ENCODE measurements at regions not wholly inside any gene's neighbourhood (a gene's known extent, or its start where the extent isn't known, plus 50 kb on each side); places are given as distances from the start of the nearest gene placed in this dataset.
"Not testable (repeated sequence)": the region's sequence is repeated elsewhere in the genome, so short reads cannot be mapped to it uniquely, and the experiment has no call there.

GRCh38 chr4:31190671-31191070 is 470.5 kb downstream of the PCDH7 start:
- Histone ChIP-seq H2AFZ (no peak overlapping the region), H3K36me3 (ENCODE audit: control insufficient read depth, insufficient read depth, low read length) (no peaks in the 10 kb centered on the region), H3K27me3 (ENCODE audit: control insufficient read depth, insufficient read depth, low read length) (no peaks in the 10 kb centered on the region), H3K27ac (no peak overlapping the region), H3K9ac (no peak overlapping the region), H3K9me3 (ENCODE audit: control insufficient read depth, low read length) (no peaks in the 10 kb centered on the region), H3K4me3 (ENCODE audit: low read depth, low read length) (no peak overlapping the region), H3K4me2 (ENCODE audit: low read length) (no peak overlapping the region), H3K4me1 (no peaks in the 10 kb centered on the region), H3K79me2 (no peaks in the 10 kb centered on the region)
- TF ChIP-seq, protein P1, sequence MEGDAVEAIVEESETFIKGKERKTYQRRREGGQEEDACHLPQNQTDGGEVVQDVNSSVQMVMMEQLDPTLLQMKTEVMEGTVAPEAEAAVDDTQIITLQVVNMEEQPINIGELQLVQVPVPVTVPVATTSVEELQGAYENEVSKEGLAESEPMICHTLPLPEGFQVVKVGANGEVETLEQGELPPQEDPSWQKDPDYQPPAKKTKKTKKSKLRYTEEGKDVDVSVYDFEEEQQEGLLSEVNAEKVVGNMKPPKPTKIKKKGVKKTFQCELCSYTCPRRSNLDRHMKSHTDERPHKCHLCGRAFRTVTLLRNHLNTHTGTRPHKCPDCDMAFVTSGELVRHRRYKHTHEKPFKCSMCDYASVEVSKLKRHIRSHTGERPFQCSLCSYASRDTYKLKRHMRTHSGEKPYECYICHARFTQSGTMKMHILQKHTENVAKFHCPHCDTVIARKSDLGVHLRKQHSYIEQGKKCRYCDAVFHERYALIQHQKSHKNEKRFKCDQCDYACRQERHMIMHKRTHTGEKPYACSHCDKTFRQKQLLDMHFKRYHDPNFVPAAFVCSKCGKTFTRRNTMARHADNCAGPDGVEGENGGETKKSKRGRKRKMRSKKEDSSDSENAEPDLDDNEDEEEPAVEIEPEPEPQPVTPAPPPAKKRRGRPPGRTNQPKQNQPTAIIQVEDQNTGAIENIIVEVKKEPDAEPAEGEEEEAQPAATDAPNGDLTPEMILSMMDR (IDR thresholded peaks at IDR 0.05): no peak

GRCh38 chr4:31192341-31192740 is 472.2 kb downstream of the PCDH7 start:
- Histone ChIP-seq H3K9ac (no peak overlapping the region), H3K27ac (no peak overlapping the region), H3K4me2 (ENCODE audit: low read length) (no peak overlapping the region), H3K27me3 (ENCODE audit: control insufficient read depth, insufficient read depth, low read length) (no peaks in the 10 kb centered on the region), H2AFZ (no peak overlapping the region), H3K9me3 (ENCODE audit: control insufficient read depth, low read length) (no peaks in the 10 kb centered on the region), H3K36me3 (ENCODE audit: control insufficient read depth, insufficient read depth, low read length) (no peaks in the 10 kb centered on the region), H3K4me3 (ENCODE audit: low read depth, low read length) (no peak overlapping the region), H3K4me1 (no peaks in the 10 kb centered on the region), H3K79me2 (no peaks in the 10 kb centered on the region)
- TF ChIP-seq, protein P1 (IDR thresholded peaks at IDR 0.05): no peak

GRCh38 chr4:31193521-31193920 is 473.4 kb downstream of the PCDH7 start:
- Histone ChIP-seq H3K27me3 (ENCODE audit: control insufficient read depth, insufficient read depth, low read length) (no peaks in the 10 kb centered on the region), H3K4me2 (ENCODE audit: low read length) (no peak overlapping the region), H3K27ac (no peak overlapping the region), H3K9ac (no peak overlapping the region), H3K79me2 (no peaks in the 10 kb centered on the region), H3K4me3 (ENCODE audit: low read depth, low read length) (no peak overlapping the region), H2AFZ (no peak overlapping the region), H3K4me1 (no peaks in the 10 kb centered on the region), H3K36me3 (ENCODE audit: control insufficient read depth, insufficient read depth, low read length) (no peaks in the 10 kb centered on the region), H3K9me3 (ENCODE audit: control insufficient read depth, low read length) (no peaks in the 10 kb centered on the region)
- TF ChIP-seq, protein P1 (IDR thresholded peaks at IDR 0.05): no peak

DNA sequence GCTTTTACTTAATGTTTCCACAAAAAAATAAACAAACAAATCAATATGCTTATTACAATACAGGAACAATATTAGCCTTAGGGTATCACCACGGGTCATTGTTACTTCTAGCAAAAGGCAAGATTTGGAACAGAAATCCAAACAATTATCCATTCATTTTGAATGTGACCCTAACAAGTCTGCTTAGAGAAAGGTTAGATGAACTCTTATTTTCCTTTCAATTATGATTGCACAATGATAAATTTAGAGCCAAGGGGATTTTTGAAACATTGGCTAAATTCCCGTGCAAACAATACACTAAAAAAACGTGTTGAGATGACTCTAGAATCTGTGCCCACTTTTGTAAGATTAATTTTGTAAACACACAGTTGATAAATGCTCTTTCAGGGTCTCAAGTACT is 474.7 kb downstream of the PCDH7 start:
- H3K4me1 ChIP-seq: no peaks in the 10 kb centered on the region
- no peak overlapping the region for H3K4me3 ChIP-seq (ENCODE audit: low read depth, low read length)
- H3K36me3 ChIP-seq (ENCODE audit: control insufficient read depth, insufficient read depth, low read length): no peaks in the 10 kb centered on the region
- H3K4me2 ChIP-seq (ENCODE audit: low read length): no peak overlapping the region
- H2AFZ ChIP-seq: no peak overlapping the region
- no peak overlapping the region for H3K9ac ChIP-seq
- H3K27ac ChIP-seq: no peak overlapping the region
- no peaks in the 10 kb centered on the region for H3K79me2 ChIP-seq
- TF ChIP-seq, protein P1 (IDR thresholded peaks at IDR 0.05): no peak
- H3K27me3 ChIP-seq (ENCODE audit: control insufficient read depth, insufficient read depth, low read length): no peaks in the 10 kb centered on the region
- H3K9me3 ChIP-seq (ENCODE audit: control insufficient read depth, low read length): no peaks in the 10 kb centered on the region

DNA sequence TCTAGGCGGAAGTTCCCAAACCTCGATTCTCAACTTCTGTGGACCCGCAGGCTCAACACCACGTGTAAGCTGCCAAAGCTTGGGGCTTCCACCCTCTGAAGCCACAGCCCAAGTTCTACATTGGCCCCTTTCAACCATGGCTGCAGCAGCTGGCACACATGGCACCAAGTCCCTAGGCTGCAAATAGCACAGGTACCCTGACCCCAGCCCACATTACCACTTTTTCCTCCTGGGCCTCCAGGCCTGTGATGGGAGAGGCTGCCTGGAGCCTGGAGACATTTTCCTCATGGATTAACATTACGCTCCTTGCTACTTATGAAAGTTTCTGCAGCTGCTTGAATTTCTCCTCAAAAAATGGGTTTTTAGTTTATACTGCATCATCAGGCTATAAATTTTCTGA is 479.5 kb downstream of the PCDH7 start:
- TF ChIP-seq, protein P1 (IDR thresholded peaks at IDR 0.05): no peak
- no peak overlapping the region for H2AFZ ChIP-seq
- no peaks in the 10 kb centered on the region for H3K36me3 ChIP-seq (ENCODE audit: control insufficient read depth, insufficient read depth, low read length)
- no peaks in the 10 kb centered on the region for H3K9me3 ChIP-seq (ENCODE audit: control insufficient read depth, low read length)
- H3K27me3 ChIP-seq (ENCODE audit: control insufficient read depth, insufficient read depth, low read length): no peaks in the 10 kb centered on the region
- no peak overlapping the region for H3K9ac ChIP-seq
- no peak overlapping the region for H3K27ac ChIP-seq
- H3K4me1 ChIP-seq: no peaks in the 10 kb centered on the region
- H3K4me2 ChIP-seq (ENCODE audit: low read length): no peak overlapping the region
- no peaks in the 10 kb centered on the region for H3K79me2 ChIP-seq
- H3K4me3 ChIP-seq (ENCODE audit: low read depth, low read length): no peak overlapping the region

- not testable (repeated sequence) for H3K27ac ChIP-seq; H3K4me1 ChIP-seq; H3K36me3 ChIP-seq (ENCODE audit: control insufficient read depth, insufficient read depth, low read length); H3K27me3 ChIP-seq (ENCODE audit: control insufficient read depth, insufficient read depth, low read length); H3K79me2 ChIP-seq; H3K4me2 ChIP-seq (ENCODE audit: low read length); H2AFZ ChIP-seq; H3K4me3 ChIP-seq (ENCODE audit: low read depth, low read length); H3K9ac ChIP-seq; H3K9me3 ChIP-seq (ENCODE audit: control insufficient read depth, low read length)
Observed at GRCh38 chr4:31202054-31202453, 481.9 kb downstream of the PCDH7 start.
